ENCODE measurements at regions not wholly inside any gene's neighbourhood (a gene's known extent, or its start where the extent isn't known, plus 50 kb on each side); places are given as distances from the start of the nearest gene placed in this dataset.
"Not testable (repeated sequence)": the region's sequence is repeated elsewhere in the genome, so short reads cannot be mapped to it uniquely, and the experiment has no call there.

- Histone ChIP-seq H3K36me3 (no peaks in the 10 kb centered on the region), H3K27me3 (no peaks in the 10 kb centered on the region), H3K4me1 (no peaks in the 10 kb centered on the region), H3K27ac (replicated peaks in 1 of 4) (no peak overlapping the region), H3K9me3 (no peaks in the 10 kb centered on the region), H3K4me3 (no peak overlapping the region)
- no peak for TF ChIP-seq POLR2A (IDR thresholded peaks at IDR 0.05; ENCODE audit: low read depth)
- no peak for TF ChIP-seq POLR2AphosphoS5 (IDR thresholded peaks at IDR 0.05)
- TF ChIP-seq EP300 (IDR thresholded peaks at IDR 0.05) = no peak
- no peak for TF ChIP-seq CTCF (IDR thresholded peaks at IDR 0.05)
- no peak for DNase-seq (ENCODE audit: extremely low spot score)
- intact Hi-C loops (cut with DNase I) = no loop called here
- WGBS = 31% methylated on average over 2 of the region's 2 CpGs
These were observed 72.4 kb downstream of the FH start for GRCh38 chr1:241447031-241447644.

GRCh38 chr1:241444836-241445235, 74.7 kb downstream of the FH start:
- no peaks in the 10 kb centered on the region for H3K4me1 ChIP-seq
- intact Hi-C loops (cut with DNase I) = no loop called here
- WGBS = 25% methylated on average over 3 of the region's 3 CpGs
- no peak overlapping the region for H3K27ac ChIP-seq (replicated peaks in 1 of 4)
- H3K9me3 ChIP-seq = no peaks in the 10 kb centered on the region
- no peaks in the 10 kb centered on the region for H3K27me3 ChIP-seq
- H3K36me3 ChIP-seq = no peaks in the 10 kb centered on the region
- no peak for TF ChIP-seq CTCF (IDR thresholded peaks at IDR 0.05)
- TF ChIP-seq POLR2A (IDR thresholded peaks at IDR 0.05; ENCODE audit: low read depth) = no peak
- TF ChIP-seq POLR2AphosphoS5 (IDR thresholded peaks at IDR 0.05) = no peak
- TF ChIP-seq EP300 (IDR thresholded peaks at IDR 0.05) = no peak
- no peak overlapping the region for H3K4me3 ChIP-seq
- no peak for DNase-seq (ENCODE audit: extremely low spot score)

GRCh38 chr1:241443561-241443960, 76.0 kb downstream of the FH start:
- Histone ChIP-seq H3K4me1 (no peaks in the 10 kb centered on the region), H3K27ac (replicated peaks in 1 of 4) (no peak overlapping the region), H3K4me3 (no peak overlapping the region), H3K9me3 (no peaks in the 10 kb centered on the region), H3K36me3 (no peaks in the 10 kb centered on the region), H3K27me3 (no peaks in the 10 kb centered on the region)
- TF ChIP-seq EP300 (IDR thresholded peaks at IDR 0.05) (no peak), POLR2AphosphoS5 (IDR thresholded peaks at IDR 0.05) (no peak), POLR2A (IDR thresholded peaks at IDR 0.05; ENCODE audit: low read depth) (no peak), CTCF (IDR thresholded peaks at IDR 0.05) (no peak)
- WGBS = 96% methylated on average over 2 of the region's 2 CpGs
- no peak for DNase-seq (ENCODE audit: extremely low spot score)
- intact Hi-C loops (cut with DNase I) = no loop called here

- no peak for DNase-seq (ENCODE audit: extremely low spot score)
- no peaks in the 10 kb centered on the region for H3K9me3 ChIP-seq
- WGBS = 78% methylated on average over 4 of the region's 4 CpGs
- H3K27me3 ChIP-seq = no peaks in the 10 kb centered on the region
- TF ChIP-seq POLR2AphosphoS5 (IDR thresholded peaks at IDR 0.05) (no peak), POLR2A (IDR thresholded peaks at IDR 0.05; ENCODE audit: low read depth) (no peak), CTCF (IDR thresholded peaks at IDR 0.05) (no peak), EP300 (IDR thresholded peaks at IDR 0.05) (no peak)
- intact Hi-C loops (cut with DNase I) = no loop called here
- no peaks in the 10 kb centered on the region for H3K4me1 ChIP-seq
- H3K4me3 ChIP-seq = no peak overlapping the region
- H3K36me3 ChIP-seq = no peaks in the 10 kb centered on the region
- H3K27ac ChIP-seq (replicated peaks in 1 of 4) = no peak overlapping the region
These were observed 76.9 kb downstream of the FH start for GRCh38 chr1:241442686-241443085.

GRCh38 chr1:241440904-241441303, 78.7 kb downstream of the FH start:
- WGBS = 0% methylated on average over 2 of the region's 2 CpGs
- no peak for TF ChIP-seq CTCF (IDR thresholded peaks at IDR 0.05)
- no peak for TF ChIP-seq POLR2AphosphoS5 (IDR thresholded peaks at IDR 0.05)
- no peak for TF ChIP-seq EP300 (IDR thresholded peaks at IDR 0.05)
- TF ChIP-seq POLR2A (IDR thresholded peaks at IDR 0.05; ENCODE audit: low read depth) = no peak
- no peaks in the 10 kb centered on the region for H3K27me3 ChIP-seq
- intact Hi-C loops (cut with DNase I) = no loop called here
- no peaks in the 10 kb centered on the region for H3K9me3 ChIP-seq
- no peaks in the 10 kb centered on the region for H3K4me1 ChIP-seq
- DNase-seq (ENCODE audit: extremely low spot score) = no peak
- H3K4me3 ChIP-seq = no peak overlapping the region
- no peak overlapping the region for H3K27ac ChIP-seq (replicated peaks in 1 of 4)
- no peaks in the 10 kb centered on the region for H3K36me3 ChIP-seq

- 67% methylated on average over 2 of the region's 2 CpGs for WGBS
- DNase-seq (ENCODE audit: extremely low spot score); H3K4me3 ChIP-seq; H3K4me1 ChIP-seq; H3K27ac ChIP-seq (replicated peaks in 1 of 4); H3K9me3 ChIP-seq; intact Hi-C loops (cut with DNase I); H3K36me3 ChIP-seq; H3K27me3 ChIP-seq: not testable (repeated sequence)
These were observed 80.9 kb downstream of the FH start for GRCh38 chr1:241438686-241439085.
